GM18909 (cell line): ENCODE measurements at regions not wholly inside any gene's neighbourhood (a gene's known extent, or its start where the extent isn't known, plus 50 kb on each side); places are given as distances from the start of the nearest gene placed in this dataset.

Experiments
- ATAC-seq: cut with Tn5 transposase; IDR thresholded peaks from one replicate; pipeline ENCODE4 v1.9.1; 2021; ENCODE audit warnings: mild to moderate bottlenecking; ENCODE audit not compliant: unreplicated experiment, poor library complexity

DNA sequence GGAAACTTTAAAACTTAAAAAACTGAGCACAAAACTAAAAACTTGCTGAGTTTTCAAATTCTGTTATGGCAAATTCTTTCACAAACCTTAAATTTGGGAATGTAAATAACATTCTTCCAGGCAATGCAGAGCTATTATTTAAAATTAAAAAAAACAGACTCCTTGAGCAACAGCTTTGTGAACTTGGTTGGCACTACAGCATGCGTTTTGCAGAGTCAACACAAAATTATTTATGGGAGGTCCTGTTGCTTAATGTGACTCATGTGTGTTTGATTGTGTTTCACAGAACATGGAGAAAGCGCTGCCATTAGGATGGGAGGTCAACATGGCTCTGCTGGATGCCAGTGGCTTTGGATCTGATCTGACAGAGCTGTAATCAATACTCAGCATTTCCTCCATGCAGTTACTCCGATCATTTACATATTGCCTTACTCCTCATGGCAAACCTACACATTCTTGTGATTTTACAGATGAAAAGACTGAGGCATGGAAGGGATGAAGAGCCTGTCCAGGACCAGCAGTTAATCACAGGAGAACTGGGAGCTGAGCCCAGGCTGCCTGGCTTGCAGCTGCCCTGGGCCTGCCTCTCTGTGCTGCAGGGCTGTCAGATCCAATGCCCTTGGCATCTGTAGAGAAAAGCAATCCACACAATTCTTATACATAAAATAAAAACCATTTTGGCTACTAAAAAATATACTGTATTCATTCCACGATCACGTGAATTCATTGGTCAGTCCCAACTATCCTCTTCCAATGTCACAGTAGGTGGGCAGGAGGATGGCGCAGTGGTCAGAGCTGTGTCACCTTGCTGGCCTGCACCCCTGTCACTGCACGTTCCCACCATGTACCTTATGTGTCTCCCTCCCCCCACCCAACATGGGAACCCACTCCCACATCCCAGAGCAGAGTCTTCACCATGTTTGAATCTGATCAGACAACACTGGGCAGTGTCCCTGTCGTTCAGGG lies 200.9 kb downstream of the CXCL12 start:
- no peak for ATAC-seq

- no peak for ATAC-seq
These were observed 202.0 kb downstream of the CXCL12 start for GRCh38 chr10:44182909-44183308.

- ATAC-seq = no peak
These were observed 204.4 kb downstream of the CXCL12 start for GRCh38 chr10:44180321-44181168.

- no peak for ATAC-seq
These were observed 206.0 kb downstream of the CXCL12 start for GRCh38 chr10:44178856-44179255.

DNA sequence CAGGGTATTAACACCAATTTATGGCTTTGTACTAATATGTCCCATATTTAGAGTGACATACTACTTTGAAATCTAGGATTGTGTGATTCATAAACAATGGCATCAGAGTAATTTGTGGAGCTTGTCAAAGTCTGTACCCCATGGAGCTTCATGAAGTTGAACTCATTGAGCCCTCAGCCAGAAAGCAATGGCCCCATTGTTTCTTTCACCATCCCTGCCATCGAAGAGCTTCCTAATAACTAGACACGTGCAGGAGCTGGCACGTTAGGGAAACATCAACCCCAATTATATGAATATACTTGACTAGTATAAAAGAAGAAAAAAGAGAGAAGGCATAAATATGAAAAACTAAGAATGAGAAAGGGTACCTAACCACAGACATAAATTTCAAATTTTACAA lies 206.6 kb downstream of the CXCL12 start:
- no peak for ATAC-seq

DNA sequence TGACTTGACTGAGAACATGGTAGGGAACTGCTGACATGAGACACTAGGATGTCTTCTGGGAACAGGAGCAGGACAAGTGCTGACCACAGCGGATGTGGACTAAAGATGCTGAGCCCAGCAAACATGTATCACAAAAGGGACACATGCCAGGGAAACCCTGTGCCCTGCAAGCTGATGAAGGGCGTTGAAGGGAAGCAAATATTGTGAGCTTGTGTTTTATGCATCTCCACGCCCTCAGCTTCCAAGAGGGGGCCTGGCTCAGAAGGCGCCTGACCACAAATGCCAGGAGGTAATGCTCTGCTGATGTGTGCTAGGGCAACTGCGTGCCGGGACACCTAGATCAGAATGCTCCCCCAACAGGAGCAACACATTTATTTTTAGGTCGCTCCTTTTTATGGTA lies 207.3 kb downstream of the CXCL12 start:
- ATAC-seq = no peak

DNA sequence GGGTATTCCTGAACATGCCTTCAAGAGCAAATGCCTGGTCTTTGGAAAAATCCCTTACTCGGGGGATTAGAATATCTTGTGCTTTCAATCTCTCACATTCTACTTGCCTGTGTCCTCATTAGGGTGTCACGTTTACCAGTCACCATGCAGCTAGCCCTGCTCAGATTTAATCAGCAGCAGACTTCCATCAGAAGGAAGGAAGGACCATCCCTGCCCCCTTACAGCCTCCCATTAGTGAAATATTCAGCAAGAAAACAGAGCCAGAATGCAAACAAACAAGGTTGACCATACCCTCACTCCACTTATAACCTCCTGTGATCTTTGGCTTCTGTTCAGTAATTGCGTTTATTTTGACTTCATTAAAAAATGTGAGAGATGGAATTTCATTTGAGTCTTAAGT lies 208.6 kb downstream of the CXCL12 start:
- no peak for ATAC-seq

- ATAC-seq = no peak
These were observed 211.3 kb downstream of the CXCL12 start for GRCh38 chr10:44173608-44173894.

DNA sequence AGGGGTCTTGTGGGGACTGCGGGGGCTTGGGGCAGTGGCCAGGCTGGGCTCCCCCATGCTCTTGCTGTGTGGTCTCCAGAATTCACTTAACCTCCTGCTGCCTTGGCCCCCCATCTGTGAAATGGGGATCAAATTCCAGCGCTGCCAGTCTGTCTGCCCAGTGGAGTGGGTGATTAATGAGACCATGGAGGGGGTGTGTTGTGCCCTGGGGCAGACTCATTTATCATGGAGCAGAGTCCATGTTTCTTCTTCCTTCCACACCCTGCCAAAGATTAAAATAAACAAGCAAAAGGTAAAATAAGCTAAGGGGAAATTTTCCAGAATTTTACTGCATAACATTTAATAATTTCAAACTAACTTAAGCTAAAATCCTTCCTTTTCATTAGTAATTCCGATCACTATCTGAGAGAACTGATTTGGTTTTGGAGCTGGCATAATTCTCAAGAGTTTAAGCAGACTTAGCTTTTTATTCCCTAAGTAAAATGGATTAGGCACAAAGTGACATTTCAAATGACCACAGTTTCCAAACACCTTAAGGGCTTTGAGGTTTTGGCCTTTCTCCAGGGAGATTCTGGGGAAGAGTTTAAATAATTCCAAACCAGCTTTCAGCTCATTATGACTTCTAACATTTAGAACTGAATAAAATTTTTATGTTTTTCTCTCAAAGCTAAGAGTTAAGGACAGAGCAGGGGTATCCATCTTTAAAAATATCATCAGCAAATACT lies 211.9 kb downstream of the CXCL12 start:
- no peak for ATAC-seq

DNA sequence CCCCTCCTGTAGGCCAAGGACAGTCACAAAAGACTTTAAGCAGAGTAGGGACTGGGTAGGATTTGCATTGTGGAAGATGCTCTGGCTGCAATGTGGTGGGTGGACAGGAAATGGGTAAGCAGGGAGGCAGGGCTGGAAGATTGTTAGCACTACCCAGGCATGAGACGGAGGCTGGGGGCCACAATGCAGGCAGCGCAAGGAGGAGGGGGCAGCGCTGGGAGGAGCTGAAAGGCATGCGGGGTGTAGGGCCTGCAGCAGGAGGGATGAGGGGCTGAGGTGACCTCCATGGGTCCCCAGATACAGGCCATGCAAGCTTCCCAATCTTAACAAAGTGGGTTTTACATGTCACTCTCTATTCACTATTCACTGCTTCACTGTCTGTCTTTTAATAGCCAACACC lies 213.1 kb downstream of the CXCL12 start:
- ATAC-seq = no peak

DNA sequence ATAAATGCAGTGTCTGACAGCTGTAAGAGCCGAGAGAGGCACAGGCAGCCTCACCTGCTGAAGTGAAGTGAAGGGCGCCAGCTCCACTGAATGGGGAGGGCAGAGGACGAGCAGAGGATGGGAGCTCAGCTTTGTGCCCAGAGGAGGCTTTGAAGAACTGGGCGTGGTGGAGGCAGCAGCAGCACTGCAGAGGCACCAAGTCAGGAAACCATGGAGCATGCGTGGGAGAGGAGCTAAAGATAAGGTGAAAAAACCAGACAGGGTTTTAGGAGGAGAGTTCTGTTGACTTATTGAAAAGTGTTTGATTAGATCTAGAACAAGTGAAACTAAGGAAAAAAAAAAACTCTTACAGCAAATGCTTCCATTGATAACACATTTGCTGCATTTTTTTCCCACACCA lies 216.4 kb downstream of the CXCL12 start:
- ATAC-seq = no peak

- no peak for ATAC-seq
These were observed 217.1 kb downstream of the CXCL12 start for GRCh38 chr10:44167752-44168151.

- ATAC-seq = no peak
These were observed 218.5 kb downstream of the CXCL12 start for GRCh38 chr10:44166441-44166840.

- ATAC-seq = no peak
These were observed 220.5 kb downstream of the CXCL12 start for GRCh38 chr10:44164251-44164956.

GRCh38 chr10:44161184-44161583 lies 223.7 kb downstream of the CXCL12 start:
- no peak for ATAC-seq

GRCh38 chr10:44157574-44157973 lies 227.3 kb downstream of the CXCL12 start:
- ATAC-seq = no peak

DNA sequence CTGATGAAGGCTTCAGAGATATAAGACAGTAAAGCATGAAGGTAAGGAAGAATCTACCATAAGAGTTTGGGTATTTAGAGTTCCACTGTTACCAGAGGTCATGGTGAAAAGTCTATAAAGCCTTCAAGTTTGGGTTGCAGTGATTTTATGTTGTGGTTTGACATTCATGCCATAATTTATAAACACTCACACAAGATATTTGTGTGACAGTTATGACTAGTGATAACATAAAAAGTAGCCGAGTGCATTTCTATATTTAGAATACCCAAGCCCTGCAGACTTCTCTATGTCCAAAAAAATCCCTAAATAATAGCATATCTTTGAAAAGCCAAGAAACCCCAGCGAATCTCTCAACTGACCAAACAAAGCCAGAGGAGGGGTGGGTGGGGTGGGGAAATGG lies 229.9 kb downstream of the CXCL12 start:
- ATAC-seq = no peak

GRCh38 chr10:44153918-44154670 lies 230.8 kb downstream of the CXCL12 start:
- no peak for ATAC-seq

- no peak for ATAC-seq
These were observed 241.3 kb downstream of the CXCL12 start for GRCh38 chr10:44143556-44143955.
